Daoy (cell line): ENCODE measurements at regions not wholly inside any gene's neighbourhood (a gene's known extent, or its start where the extent isn't known, plus 50 kb on each side); places are given as distances from the start of the nearest gene placed in this dataset.
"Not testable (repeated sequence)": the region's sequence is repeated elsewhere in the genome, so short reads cannot be mapped to it uniquely, and the experiment has no call there.

Source experiments
- DNase-seq: peaks from one replicate; pipeline ENCODE4 v3.0.0-alpha.2; 2015; ENCODE audit warnings: low read depth

DNA sequence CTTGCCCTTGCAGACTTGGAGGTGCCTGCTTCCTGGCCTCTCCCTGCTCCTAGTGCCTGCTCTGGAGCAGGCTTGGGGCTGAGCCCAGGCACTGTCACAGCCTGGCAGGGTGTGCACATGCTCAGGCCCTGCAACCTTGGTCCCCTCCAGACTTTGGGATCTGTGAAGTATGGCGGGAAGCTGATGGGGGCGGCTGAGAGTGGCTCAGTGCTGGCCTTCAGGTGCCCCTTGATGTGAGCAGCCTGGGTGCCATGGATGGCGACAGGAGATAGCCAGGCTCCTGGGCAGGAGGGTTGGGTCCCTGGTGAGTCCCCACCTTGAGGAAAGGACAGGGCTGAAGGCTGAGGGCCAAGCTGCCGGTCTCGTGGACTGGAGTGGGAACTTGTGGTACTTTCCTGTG is 700.4 kb upstream of the KCND2 start:
- no peak for DNase-seq

- DNase-seq: no peak
These were observed 694.9 kb upstream of the KCND2 start for GRCh38 chr7:119578116-119578515.

DNA sequence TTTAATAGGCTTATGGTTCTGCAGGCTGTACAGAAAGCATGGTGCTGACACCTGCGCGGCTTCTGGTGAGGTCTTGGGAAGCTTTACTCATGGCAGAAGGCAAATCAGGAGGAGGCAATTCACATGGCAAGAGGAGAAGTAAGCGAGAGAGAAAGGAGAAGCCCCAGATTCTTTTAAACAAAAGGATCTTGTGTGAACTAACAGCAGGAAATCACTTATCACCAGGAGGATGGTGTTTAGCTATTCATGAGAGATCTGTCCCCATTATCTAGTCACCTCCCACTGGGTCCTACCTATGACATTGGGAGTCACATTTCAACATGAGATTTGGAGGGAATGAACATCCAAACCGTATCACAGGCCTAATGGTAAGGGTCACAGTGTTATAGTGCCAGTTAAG is 678.0 kb upstream of the KCND2 start:
- DNase-seq: no peak

GRCh38 chr7:119596651-119597050 is 676.3 kb upstream of the KCND2 start:
- no peak for DNase-seq

DNA sequence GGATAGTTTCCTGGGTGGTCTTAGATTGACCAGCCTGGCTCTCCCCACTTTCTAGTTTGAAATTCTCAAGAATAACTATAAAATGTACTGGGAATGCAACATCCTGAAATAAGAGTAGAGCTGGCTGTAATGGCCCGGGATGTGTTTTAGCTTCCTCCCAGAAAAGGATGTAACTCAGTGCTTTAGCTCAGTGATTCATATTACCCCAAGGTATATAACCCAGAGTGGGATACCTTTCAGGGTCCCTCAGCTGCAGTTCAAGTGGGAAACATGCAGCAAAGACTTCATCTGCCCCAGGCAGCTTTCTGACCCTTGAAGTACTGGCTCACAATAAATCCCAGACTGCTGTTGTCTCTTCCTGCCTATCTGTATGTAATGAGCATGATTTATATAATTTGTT is 666.7 kb upstream of the KCND2 start:
- no peak for DNase-seq

GRCh38 chr7:119620769-119621168 is 652.2 kb upstream of the KCND2 start:
- no peak for DNase-seq

GRCh38 chr7:119623427-119623826 is 649.5 kb upstream of the KCND2 start:
- no peak for DNase-seq

GRCh38 chr7:119630406-119630969 is 642.5 kb upstream of the KCND2 start:
- DNase-seq: no peak

DNA sequence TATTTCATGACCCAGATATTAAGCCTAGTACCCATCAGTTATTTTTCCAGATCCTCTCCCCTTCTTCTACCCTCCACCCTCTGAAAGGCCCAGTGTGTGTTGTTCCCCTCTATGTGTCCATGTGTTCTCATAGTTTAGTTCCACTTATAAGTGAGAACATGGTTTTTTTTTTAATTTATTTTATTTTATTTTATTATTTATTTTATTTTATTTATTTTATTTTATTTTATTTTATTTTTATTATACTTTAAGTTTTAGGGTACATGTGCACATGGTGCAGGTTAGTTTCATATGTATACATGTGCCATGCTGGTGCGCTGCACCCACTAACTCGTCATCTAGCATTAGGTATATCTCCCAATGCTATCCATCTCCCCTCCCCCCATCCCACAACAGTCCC is 639.2 kb upstream of the KCND2 start:
- DNase-seq: not testable (repeated sequence)

DNA sequence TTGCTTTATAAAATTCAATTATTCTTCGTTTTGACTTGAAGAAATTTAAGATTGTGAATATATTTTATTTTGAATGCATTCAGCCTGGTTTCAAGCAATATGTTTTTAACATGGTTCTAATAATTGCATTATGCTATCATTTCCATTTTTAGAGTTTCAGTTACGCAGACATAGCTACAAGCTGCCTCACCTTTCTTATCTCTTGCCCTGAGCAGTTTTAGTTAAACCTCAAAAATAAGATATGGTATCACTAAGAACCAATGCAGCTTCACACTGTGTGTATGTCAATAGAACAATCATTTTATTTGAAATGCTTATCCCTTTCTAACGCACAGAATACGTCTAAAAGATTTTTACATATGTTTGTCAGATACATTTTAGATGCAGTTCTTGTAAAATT is 632.6 kb upstream of the KCND2 start:
- DNase-seq: no peak

DNA sequence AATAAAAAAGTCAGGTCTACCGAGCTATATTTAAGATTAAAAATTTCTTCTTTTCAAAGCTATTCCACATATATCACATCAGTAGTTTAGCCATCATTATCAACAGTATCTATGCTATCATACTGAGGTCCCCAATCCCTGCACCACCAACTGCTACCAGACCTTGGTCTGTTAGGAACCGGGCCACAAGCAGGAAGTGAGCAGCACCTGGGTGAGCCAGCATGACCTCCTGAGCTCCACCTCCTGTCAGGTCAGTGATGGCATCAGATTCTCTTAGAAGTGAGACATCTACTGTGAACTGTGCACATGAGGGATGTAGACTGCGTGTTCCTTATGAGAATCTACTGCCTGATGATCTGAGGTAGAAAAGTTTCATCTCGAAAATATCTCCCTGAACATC is 632.1 kb upstream of the KCND2 start:
- DNase-seq: no peak

DNA sequence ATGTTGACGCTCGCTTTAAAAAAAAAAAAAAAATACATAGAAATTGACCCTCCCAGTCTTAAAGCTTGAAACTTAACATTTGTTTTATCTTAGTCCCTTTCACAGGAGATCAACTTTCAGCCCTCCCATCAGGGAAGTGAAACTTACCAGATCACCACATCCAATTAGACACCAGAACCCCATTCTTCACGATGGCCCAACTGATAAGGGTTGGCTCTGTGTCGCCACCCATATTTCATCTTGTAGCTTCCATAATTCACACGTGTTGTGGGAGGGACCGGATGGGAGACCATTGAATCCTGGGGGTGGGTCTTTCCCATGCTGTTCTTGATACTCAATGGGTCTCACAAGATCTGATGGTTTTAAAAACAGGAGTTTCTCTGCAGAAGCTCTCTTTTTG is 629.4 kb upstream of the KCND2 start:
- DNase-seq: no peak

- DNase-seq: no peak
These were observed 625.7 kb upstream of the KCND2 start for GRCh38 chr7:119647286-119647685.

DNA sequence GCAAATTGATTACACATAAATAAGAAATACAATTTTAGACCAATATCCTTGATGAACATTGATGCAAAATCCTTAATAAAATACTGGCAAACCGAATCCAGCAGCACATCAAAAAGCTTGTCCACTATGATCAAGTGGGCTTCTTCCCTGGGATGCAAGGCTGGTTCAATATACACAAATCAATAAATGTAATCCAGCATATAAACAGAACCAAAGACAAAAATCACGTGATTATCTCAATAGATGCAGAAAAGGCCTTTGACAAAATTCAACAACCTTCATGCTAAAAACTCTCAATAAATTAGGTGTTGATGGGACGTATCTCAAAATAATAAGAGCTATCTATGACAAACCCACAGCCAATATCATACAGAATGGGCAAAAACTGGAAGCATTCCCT is 624.2 kb upstream of the KCND2 start:
- not testable (repeated sequence) for DNase-seq

DNA sequence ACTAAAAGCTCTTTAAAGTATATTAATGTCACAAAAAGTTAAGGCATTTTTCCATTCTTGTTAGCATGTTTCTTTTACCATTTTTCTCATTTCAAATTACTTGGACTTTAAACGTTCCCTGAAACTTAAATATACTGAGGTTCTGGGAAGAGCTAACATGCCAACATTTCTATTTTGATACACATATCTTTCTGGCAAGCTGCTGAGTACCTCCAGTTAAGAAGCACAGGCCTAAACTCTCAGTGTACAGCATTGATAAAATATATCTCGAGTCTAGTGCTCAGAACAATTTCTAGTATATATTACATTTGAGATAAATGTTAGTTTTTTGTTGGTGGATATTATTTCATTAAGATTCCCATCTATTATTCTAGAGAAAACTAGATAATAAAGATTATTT is 612.9 kb upstream of the KCND2 start:
- DNase-seq: no peak

- DNase-seq: peak; percentile 66
These were observed 608.4 kb upstream of the KCND2 start for GRCh38 chr7:119664601-119665000.

DNA sequence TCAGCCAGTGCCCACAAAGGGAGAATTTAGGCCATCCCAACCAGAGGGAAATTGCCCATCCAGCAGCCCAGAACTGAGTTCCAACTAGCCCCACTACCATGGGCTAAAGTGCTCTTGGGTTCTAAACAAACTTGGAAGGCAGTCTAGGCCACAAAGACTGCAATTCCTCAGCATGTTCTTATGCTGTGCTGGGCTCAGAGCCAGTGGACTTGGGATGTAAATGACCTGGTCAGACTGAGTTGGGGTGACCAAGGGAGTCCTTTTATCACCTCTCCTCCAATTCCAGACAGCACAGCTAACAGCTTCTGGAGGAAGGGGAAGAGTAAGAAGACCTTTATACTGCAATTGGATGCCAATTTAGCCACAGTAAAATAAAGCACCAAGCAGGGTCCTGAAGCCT is 607.2 kb upstream of the KCND2 start:
- DNase-seq: no peak

DNA sequence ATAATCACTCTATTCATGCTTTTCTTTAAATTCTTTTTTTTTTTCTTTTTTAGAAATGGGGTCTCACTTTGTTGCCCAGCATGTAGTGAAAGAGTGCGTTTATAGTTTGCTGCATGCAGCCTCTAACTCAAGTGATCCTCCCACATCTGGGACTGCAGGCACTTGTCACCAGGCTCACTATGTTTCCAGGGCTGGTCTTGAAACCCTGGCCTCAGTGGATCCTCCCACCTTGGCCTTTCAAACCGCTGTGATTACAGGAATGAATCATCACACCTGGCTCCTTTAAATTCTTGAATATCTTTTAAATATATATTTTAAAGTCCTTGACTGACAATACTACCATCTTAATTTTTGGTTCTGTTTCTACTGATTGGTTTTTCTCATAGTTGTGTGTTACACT is 591.6 kb upstream of the KCND2 start:
- DNase-seq: no peak

DNA sequence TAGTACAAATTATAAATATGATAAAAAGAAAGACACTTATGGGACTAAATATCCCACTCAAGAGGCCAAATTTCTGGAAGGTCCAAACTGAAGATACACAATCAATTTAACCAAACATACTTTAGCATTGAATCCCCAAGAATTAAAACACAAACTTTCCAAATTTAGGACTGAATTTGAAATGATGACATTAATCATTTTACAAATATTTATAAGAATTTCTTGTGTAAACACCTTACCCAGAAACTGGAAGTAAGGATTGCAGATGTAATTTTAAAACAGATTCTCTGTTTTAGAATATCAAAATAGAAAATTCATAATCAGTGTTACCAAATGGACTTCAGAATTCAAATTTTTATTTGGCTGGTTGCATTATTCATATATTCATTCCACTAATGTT is 588.2 kb upstream of the KCND2 start:
- DNase-seq: no peak

GRCh38 chr7:119685906-119686305 is 587.1 kb upstream of the KCND2 start:
- no peak for DNase-seq

GRCh38 chr7:119688831-119689230 is 584.1 kb upstream of the KCND2 start:
- no peak for DNase-seq

DNA sequence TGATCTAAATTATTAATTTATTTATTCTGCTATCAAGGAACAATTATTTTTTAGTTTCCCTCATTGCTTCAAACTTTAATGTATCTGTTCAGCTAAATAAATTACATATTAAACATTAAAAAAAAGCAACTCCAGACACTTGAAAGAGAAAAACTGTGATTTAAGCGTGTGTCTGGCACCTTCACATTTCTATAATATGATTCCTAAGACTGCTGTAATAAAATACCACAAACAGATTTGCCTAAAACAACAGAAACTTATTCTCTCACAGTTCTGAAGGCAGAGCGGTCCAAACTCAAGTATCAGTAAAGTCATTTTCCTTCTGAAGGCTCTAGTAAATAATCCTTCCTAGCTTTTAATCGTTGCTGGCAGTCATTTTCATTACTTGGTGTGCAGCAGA is 580.4 kb upstream of the KCND2 start:
- no peak for DNase-seq

DNA sequence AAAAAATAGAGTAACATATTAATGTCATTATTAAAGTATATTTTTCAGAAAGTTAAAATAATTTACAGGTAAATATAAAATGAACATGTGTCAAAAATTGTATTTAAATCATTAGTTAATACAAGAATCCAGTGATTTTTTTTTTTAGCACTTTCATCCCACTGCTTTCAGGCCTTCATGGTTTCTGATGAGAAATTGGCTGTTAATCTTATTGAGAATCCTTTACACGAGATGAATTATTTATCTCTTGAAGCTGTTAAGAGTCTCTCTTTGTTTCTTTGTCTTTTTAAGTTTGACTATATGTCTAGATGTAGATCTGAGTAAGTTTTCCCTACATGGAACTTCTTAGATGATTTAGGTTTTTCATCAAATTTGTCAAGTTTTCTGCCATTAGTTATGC is 578.5 kb upstream of the KCND2 start:
- DNase-seq: no peak

GRCh38 chr7:119696336-119696735 is 576.6 kb upstream of the KCND2 start:
- no peak for DNase-seq

- no peak for DNase-seq
These were observed 569.1 kb upstream of the KCND2 start for GRCh38 chr7:119703895-119704294.
